CD14-positive monocyte (primary cell): ENCODE measurements at regions not wholly inside any gene's neighbourhood (a gene's known extent, or its start where the extent isn't known, plus 50 kb on each side); places are given as distances from the start of the nearest gene placed in this dataset.
"Not testable (repeated sequence)": the region's sequence is repeated elsewhere in the genome, so short reads cannot be mapped to it uniquely, and the experiment has no call there.

Experiments
- DNase-seq, 3 donors: peaks; one replicate each; pipeline ENCODE4 v3.0.0-alpha.2; 2011 to 2022
- H2AFZ ChIP-seq: 2 replicates; pipeline ENCODE4 v1.6.0; 2012; ENCODE audit warnings: mild to moderate bottlenecking, low read depth, low read length, inconsistent platforms; ENCODE audit not compliant: insufficient read depth, poor library complexity, severe bottlenecking
- H3K27ac ChIP-seq, 2 donors: 1 replicate in 1 of 2; 2 replicates in 1 of 2; pipeline ENCODE4 v1.5.1; 2012 to 2013; ENCODE audit warnings: low read length in 2 of 2, control low read depth in 1 of 2, inconsistent platforms in 1 of 2, low read depth in 1 of 2, mild to moderate bottlenecking in 1 of 2
- H3K27me3 ChIP-seq, 2 donors: one replicate each; pipeline versions ENCODE4 v1.6.0 to v1.6.1; 2011 to 2013; ENCODE audit warnings: low read length in 2 of 2; ENCODE audit not compliant: control insufficient read depth in 2 of 2, insufficient read depth in 2 of 2
- H3K36me3 ChIP-seq, 2 donors: replicated peaks in 1 of 2; 1 replicate in 1 of 2; 2 replicates in 1 of 2; pipeline versions ENCODE4 v1.5.1 to v1.6.1; 2012 to 2013; ENCODE audit warnings: low read length in 2 of 2, control low read depth in 1 of 2, inconsistent platforms in 1 of 2, mild to moderate bottlenecking in 1 of 2; ENCODE audit not compliant: insufficient read depth in 2 of 2, control insufficient read depth in 1 of 2
- H3K4me1 ChIP-seq, 2 donors: 1 replicate in 1 of 2; 2 replicates in 1 of 2; pipeline versions ENCODE4 v1.5.1 to v1.6.1; 2012 to 2013; ENCODE audit warnings: low read length in 2 of 2, control low read depth in 1 of 2, inconsistent platforms in 1 of 2, mild to moderate bottlenecking in 1 of 2, moderate library complexity in 1 of 2; ENCODE audit not compliant: insufficient read depth in 2 of 2, control insufficient read depth in 1 of 2
- H3K4me2 ChIP-seq: replicated peaks from 2 replicates; pipeline ENCODE3; 2012; ENCODE audit warnings: low read length, moderate library complexity, mild to moderate bottlenecking; ENCODE audit not compliant: poor library complexity, severe bottlenecking; ENCODE audit errors: extremely low read depth
- H3K4me3 ChIP-seq, 3 experiments: fragments of 200-600 bp in 1 of 3; sonication (generic) in 1 of 3; replicated peaks in 1 of 3; 1 replicate in 2 of 3; 2 replicates in 1 of 3; pipeline ENCODE4 v1.5.1; 2011 to 2013; ENCODE audit warnings: low read length in 3 of 3, mild to moderate bottlenecking in 3 of 3, control low read depth in 2 of 3, low read depth in 2 of 3, inconsistent platforms in 1 of 3, moderate library complexity in 1 of 3
- H3K79me2 ChIP-seq: 2 replicates; pipeline ENCODE4 v1.6.0; 2012; ENCODE audit warnings: mild to moderate bottlenecking, control low read depth, inconsistent platforms, low read length, moderate library complexity; ENCODE audit not compliant: insufficient read depth
- H3K9ac ChIP-seq: 2 replicates; pipeline ENCODE4 v1.6.0; 2017; ENCODE audit warnings: low read length, mild to moderate bottlenecking; ENCODE audit not compliant: insufficient read depth, poor library complexity, severe bottlenecking
- H3K9me3 ChIP-seq, 2 donors: replicated peaks in 1 of 2; 1 replicate in 1 of 2; 2 replicates in 1 of 2; pipeline versions ENCODE4 v1.5.1 to v1.6.1; 2012 to 2013; ENCODE audit warnings: low read length in 2 of 2, control low read depth in 1 of 2; ENCODE audit not compliant: control insufficient read depth in 1 of 2, insufficient read depth in 1 of 2
- H4K20me1 ChIP-seq: 2 replicates; pipeline ENCODE4 v1.6.0; 2012; ENCODE audit warnings: mild to moderate bottlenecking, low read length, control low read depth, moderate library complexity; ENCODE audit not compliant: insufficient read depth
- H3K27ac Mint-ChIP-seq, 7 donors: one replicate each; pipeline ENCODE4 v1.8.0; 2020; ENCODE audit warnings: mild to moderate bottlenecking in 7 of 7, mixed read lengths in 7 of 7, moderate library complexity in 6 of 7, inconsistent platforms in 2 of 7
- H3K27me3 Mint-ChIP-seq, 3 donors: one replicate each; pipeline ENCODE4 v1.8.0; 2021 to 2022; ENCODE audit warnings: low read depth in 3 of 3, mild to moderate bottlenecking in 3 of 3, mixed read lengths in 3 of 3, moderate library complexity in 3 of 3, inconsistent platforms in 1 of 3
- H3K36me3 Mint-ChIP-seq, 2 donors: one replicate each; pipeline ENCODE4 v1.8.0; 2020; ENCODE audit warnings: mixed read lengths in 2 of 2, inconsistent platforms in 1 of 2, mild to moderate bottlenecking in 1 of 2
- H3K4me1 Mint-ChIP-seq: one replicate; pipeline ENCODE4 v1.8.0; 2020; ENCODE audit warnings: mild to moderate bottlenecking, mixed read lengths
- H3K4me3 Mint-ChIP-seq, 2 donors: one replicate each; pipeline ENCODE4 v1.8.0; 2020; ENCODE audit warnings: mild to moderate bottlenecking in 2 of 2, mixed read lengths in 2 of 2, moderate library complexity in 1 of 2
- H3K9me3 Mint-ChIP-seq, 7 donors: one replicate each; pipeline ENCODE4 v1.8.0; 2020 to 2022; ENCODE audit warnings: mixed read lengths in 7 of 7, mild to moderate bottlenecking in 6 of 7, moderate library complexity in 6 of 7, inconsistent platforms in 2 of 7
- WGBS: methylation state at CpG from one replicate; pipeline ENCODE4 v1.1.5; 2013; ENCODE audit warnings: missing lambda C conversion rate; ENCODE audit not compliant: insufficient coverage; 5-methylcytosine and 5-hydroxymethylcytosine counted together
- intact Hi-C, 2 donors: fragments of 100-400 bp; cut with micrococcal nuclease; formaldehyde crosslinking; loops; one replicate each; pipeline versions ENCODE4 v1.15.0 to v1.15.1; 2023
- TF ChIP-seq, protein P1 (sequence below): fragments of 200-600 bp; IDR thresholded peaks from one replicate; pipeline ENCODE4 v1.8.0; 2022; ENCODE audit warnings: antibody characterized with exemption, mild to moderate bottlenecking

DNA sequence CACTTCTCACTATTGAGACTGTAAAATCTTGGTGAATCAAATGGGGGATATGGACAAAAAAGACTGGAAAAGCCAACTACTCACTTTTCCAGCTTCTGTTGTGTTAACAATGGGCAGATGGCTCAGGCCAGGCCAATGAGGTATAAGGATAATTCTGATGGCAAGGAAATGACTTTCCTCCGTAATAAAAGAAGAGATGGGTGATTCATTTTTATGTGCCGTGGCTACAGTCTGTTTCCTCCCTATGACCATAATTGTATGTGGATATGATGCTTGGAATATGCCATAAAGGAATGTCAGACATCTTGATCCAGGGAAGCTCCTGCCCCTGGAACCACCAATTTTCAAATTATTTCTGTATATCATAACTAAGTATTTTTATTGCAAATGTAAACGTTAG is 406.8 kb downstream of the CCDC85A start:
- Histone ChIP-seq H3K4me2 (no peak overlapping the region), H3K9ac (no peak overlapping the region), H2AFZ (no peak overlapping the region), H3K4me1 (no peaks in the 10 kb centered on the region), H4K20me1 (no peaks in the 10 kb centered on the region), H3K79me2 (no peaks in the 10 kb centered on the region), H3K27ac (no peak overlapping the region), H3K36me3 (no peaks in the 10 kb centered on the region), H3K4me3 (no peak overlapping the region), H3K9me3 (peaks cover 0 to 2% of the 10 kb centered on the region in 2 donors), H3K27me3 (no peaks in the 10 kb centered on the region)
- peaks cover 0 to 6% (median 2%) of the 10 kb centered on the region in 7 donors for H3K9me3 Mint-ChIP-seq
- WGBS: no CpG with 5 or more reads among the region's 3 CpGs
- H3K27ac Mint-ChIP-seq: no peak overlapping the region
- intact Hi-C loops: no loop called here
- no peak for DNase-seq
- no peak overlapping the region for H3K4me3 Mint-ChIP-seq
- H3K27me3 Mint-ChIP-seq: no peaks in the 10 kb centered on the region
- H3K4me1 Mint-ChIP-seq: no peaks in the 10 kb centered on the region
- no peaks in the 10 kb centered on the region for H3K36me3 Mint-ChIP-seq
- TF ChIP-seq, protein P1, sequence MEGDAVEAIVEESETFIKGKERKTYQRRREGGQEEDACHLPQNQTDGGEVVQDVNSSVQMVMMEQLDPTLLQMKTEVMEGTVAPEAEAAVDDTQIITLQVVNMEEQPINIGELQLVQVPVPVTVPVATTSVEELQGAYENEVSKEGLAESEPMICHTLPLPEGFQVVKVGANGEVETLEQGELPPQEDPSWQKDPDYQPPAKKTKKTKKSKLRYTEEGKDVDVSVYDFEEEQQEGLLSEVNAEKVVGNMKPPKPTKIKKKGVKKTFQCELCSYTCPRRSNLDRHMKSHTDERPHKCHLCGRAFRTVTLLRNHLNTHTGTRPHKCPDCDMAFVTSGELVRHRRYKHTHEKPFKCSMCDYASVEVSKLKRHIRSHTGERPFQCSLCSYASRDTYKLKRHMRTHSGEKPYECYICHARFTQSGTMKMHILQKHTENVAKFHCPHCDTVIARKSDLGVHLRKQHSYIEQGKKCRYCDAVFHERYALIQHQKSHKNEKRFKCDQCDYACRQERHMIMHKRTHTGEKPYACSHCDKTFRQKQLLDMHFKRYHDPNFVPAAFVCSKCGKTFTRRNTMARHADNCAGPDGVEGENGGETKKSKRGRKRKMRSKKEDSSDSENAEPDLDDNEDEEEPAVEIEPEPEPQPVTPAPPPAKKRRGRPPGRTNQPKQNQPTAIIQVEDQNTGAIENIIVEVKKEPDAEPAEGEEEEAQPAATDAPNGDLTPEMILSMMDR: no peak

DNA sequence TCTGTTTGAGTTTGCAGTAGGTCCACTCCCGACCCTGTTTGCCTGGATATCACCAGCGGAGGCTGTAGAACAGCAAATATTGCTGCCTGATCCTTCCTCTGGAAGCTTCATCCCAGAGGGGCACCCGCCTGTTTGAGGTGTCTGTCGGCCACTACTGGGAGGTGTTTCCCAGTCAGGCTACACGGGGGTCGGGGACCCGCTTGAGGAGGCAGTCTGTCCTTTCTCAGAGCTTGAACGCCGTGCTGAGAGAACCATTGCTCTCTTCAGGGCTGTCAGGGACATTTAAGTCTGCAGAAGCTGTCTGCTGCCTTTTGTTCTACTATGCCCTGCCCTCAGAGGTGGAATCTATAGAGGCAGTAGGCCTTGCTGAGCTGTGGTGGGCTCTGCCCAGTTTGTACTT is 422.3 kb downstream of the CCDC85A start:
- H3K36me3 Mint-ChIP-seq, H3K4me3 Mint-ChIP-seq, H3K4me2 ChIP-seq, H2AFZ ChIP-seq, H3K4me1 Mint-ChIP-seq, H3K27me3 Mint-ChIP-seq, H3K9ac ChIP-seq, H3K27ac Mint-ChIP-seq, H3K27ac ChIP-seq, H4K20me1 ChIP-seq, intact Hi-C loops, DNase-seq, H3K36me3 ChIP-seq, H3K4me1 ChIP-seq, H3K4me3 ChIP-seq, H3K27me3 ChIP-seq, H3K79me2 ChIP-seq: not testable (repeated sequence)
- WGBS: 89% methylated on average over 9 of the region's 9 CpGs
- peaks cover 10% of the 10 kb centered on the region in 2 donors for H3K9me3 ChIP-seq
- H3K9me3 Mint-ChIP-seq: peaks cover 4 to 14% (median 7%) of the 10 kb centered on the region in 7 donors
